GM10248 (cell line): ENCODE measurements at regions not wholly inside any gene's neighbourhood (a gene's known extent, or its start where the extent isn't known, plus 50 kb on each side); places are given as distances from the start of the nearest gene placed in this dataset.

Source experiments
- CTCF ChIA-PET: fragments of 300-600 bp; sonication (Branson Sonifier 250); formaldehyde crosslinking; extraction: SDS; loops from one replicate; lab custom pipeline; 2021; ENCODE audit warnings: antibody characterized with exemption; lab: Yijun Ruan, JAX
- POLR2A ChIA-PET: fragments of 350-650 bp; sonication (Branson Sonifier 250); formaldehyde crosslinking; extraction: SDS; loops from one replicate; lab custom pipeline; 2020; ENCODE audit warnings: antibody characterized with exemption; lab: Yijun Ruan, JAX
- DNase-seq: peaks from one replicate; pipeline ENCODE4 v3.0.0; 2012; ENCODE audit errors: extremely low spot score
- CTCF ChIP-seq: IDR thresholded peaks from 2 replicates; pipeline ENCODE4 v1.5.1; 2012; ENCODE audit warnings: mild to moderate bottlenecking, low read depth; ENCODE audit errors: extremely low read depth, missing control alignments, control extremely low read depth

GRCh38 chr13:21946964-21947363 lies 276.1 kb downstream of the FGF9 start:
- no peak for TF ChIP-seq CTCF
- ChIA-PET POLR2A (no interaction called here), CTCF (interaction anchor here (1.3 kb wide), 2 partner anchors 9 to 14 kb away, joined by 3 to 6 read pairs; no protein-coding TSS in a partner anchor)
- no peak for DNase-seq

- ChIA-PET CTCF (no interaction called here), POLR2A (no interaction called here)
- no peak for DNase-seq
- no peak for TF ChIP-seq CTCF
Measured at GRCh38 chr13:21948769-21949474, 278.0 kb downstream of the FGF9 start.

- no peak for TF ChIP-seq CTCF
- ChIA-PET CTCF (no interaction called here), POLR2A (no interaction called here)
- no peak for DNase-seq
Measured at GRCh38 chr13:21949818-21950429, 279.1 kb downstream of the FGF9 start.

- CTCF ChIA-PET: interaction anchor here (1.3 kb wide), 1 partner anchor 10 kb away, joined by 6 read pairs; no protein-coding TSS in a partner anchor
- DNase-seq: no peak
- no peak for TF ChIP-seq CTCF
- POLR2A ChIA-PET: no interaction called here
Measured at GRCh38 chr13:21956666-21957065, 285.8 kb downstream of the FGF9 start.

GRCh38 chr13:21957833-21958232 lies 287.0 kb downstream of the FGF9 start:
- TF ChIP-seq CTCF: no peak
- DNase-seq: no peak
- CTCF ChIA-PET: no interaction called here
- POLR2A ChIA-PET: no interaction called here

- no peak for DNase-seq
- TF ChIP-seq CTCF: no peak
- CTCF ChIA-PET: no interaction called here
- POLR2A ChIA-PET: no interaction called here
Measured at GRCh38 chr13:21960108-21960507, 289.2 kb downstream of the FGF9 start.
